Panc1 (cell line): ENCODE measurements at regions not wholly inside any gene's neighbourhood (a gene's known extent, or its start where the extent isn't known, plus 50 kb on each side); places are given as distances from the start of the nearest gene placed in this dataset.

Source experiments
- ATAC-seq: fragments of 200-7000 bp; cut with Tn5 transposase; 2 replicates; pipeline ENCODE4 v1.9.1; 2020; ENCODE audit warnings: mild to moderate bottlenecking, moderate library complexity
- BruUV-seq: library from RNA; stranded (reverse); fragments of 400-500 nt; replicated peaks from 2 replicates; lab custom pipeline; 2021; lab: Mats Ljungman, UMichigan
- CTCF ChIA-PET: fragments of 300-600 bp; sonication (Branson Sonifier 250); formaldehyde crosslinking; loops from one replicate; lab custom pipeline; 2022; ENCODE audit warnings: antibody characterized with exemption; lab: Charles Lee
- POLR2A ChIA-PET: fragments of 300-600 bp; sonication (Branson Sonifier 250); formaldehyde crosslinking; loops from one replicate; lab custom pipeline; 2022; ENCODE audit warnings: antibody characterized with exemption; lab: Charles Lee
- DNase-seq: peaks from one replicate; pipeline ENCODE4 v3.0.0-alpha.2; 2010; ENCODE audit warnings: low read depth, low spot score
- H3K27ac ChIP-seq: 2 replicates; pipeline ENCODE4 v1.5.1; 2011; ENCODE audit warnings: mild to moderate bottlenecking, low read length, inconsistent platforms
- H3K27me3 ChIP-seq: fragments of 200-500 bp; sonication (Bioruptor generic); 2 replicates; pipeline ENCODE4 v1.6.0; 2014; ENCODE audit warnings: low read length, inconsistent platforms; ENCODE audit not compliant: control insufficient read depth, insufficient read depth
- H3K36me3 ChIP-seq: fragments of 200-500 bp; sonication (Bioruptor generic); 2 replicates; pipeline ENCODE4 v1.5.1; 2014; ENCODE audit warnings: inconsistent platforms, mild to moderate bottlenecking, low read length, moderate library complexity; ENCODE audit not compliant: control insufficient read depth, insufficient read depth
- H3K4me1 ChIP-seq: 2 replicates; pipeline ENCODE4 v1.5.1; 2011; ENCODE audit warnings: inconsistent platforms, mild to moderate bottlenecking, low read length, moderate library complexity; ENCODE audit not compliant: control insufficient read depth, insufficient read depth
- H3K4me3 ChIP-seq, 2 experiments: 2 replicates each; pipeline ENCODE4 v1.5.1; 2011 to 2012; ENCODE audit warnings: low read depth in 2 of 2, low read length in 2 of 2, mild to moderate bottlenecking in 2 of 2, inconsistent platforms in 1 of 2, moderate library complexity in 1 of 2
- H3K9me3 ChIP-seq: fragments of 200-500 bp; sonication (Bioruptor generic); 2 replicates; pipeline ENCODE4 v1.5.1; 2014; ENCODE audit warnings: low read depth, mild to moderate bottlenecking, inconsistent platforms, low read length, moderate library complexity; ENCODE audit not compliant: control insufficient read depth, insufficient read depth
- CTCF ChIP-seq: fragments of 450-650 bp; IDR thresholded peaks from 2 replicates; pipeline ENCODE4 v1.5.1; 2017; ENCODE audit warnings: mild to moderate bottlenecking
- POLR2AphosphoS5 ChIP-seq: IDR thresholded peaks from 2 replicates; pipeline ENCODE4 v1.6.1; 2012; ENCODE audit warnings: mild to moderate bottlenecking, low read depth, low read length, moderate library complexity
- SIN3A ChIP-seq: IDR thresholded peaks from 2 replicates; pipeline ENCODE4 v1.6.1; 2012; ENCODE audit warnings: low read depth, mild to moderate bottlenecking, low read length, moderate library complexity, borderline replicate concordance; ENCODE audit not compliant: insufficient read depth
- TCF7L2 ChIP-seq: IDR thresholded peaks from 2 replicates; pipeline ENCODE4 v1.6.1; 2011; ENCODE audit warnings: mild to moderate bottlenecking, low read depth, low read length, inconsistent platforms
- in situ Hi-C: cut with HindIII; loops from 2 replicates; pipeline ENCODE4 v1.10.0; 2016; ENCODE audit warnings: low sequenced_read_pairs, low pct_unique_long_range_greater_than_20kb
- intact Hi-C: fragments of 100-400 bp; cut with micrococcal nuclease; formaldehyde crosslinking; loops from one replicate; pipeline ENCODE4 v1.10.0; 2022; ENCODE audit not compliant: unreplicated experiment
- TF ChIP-seq, protein P1 (sequence below), 2 experiments: IDR thresholded peaks; 2 replicates each; pipeline ENCODE4 v1.6.1; 2011 to 2012; ENCODE audit warnings: low read depth in 2 of 2, control low read depth in 1 of 2, low read length in 1 of 2, mild to moderate bottlenecking in 1 of 2, moderate library complexity in 1 of 2; ENCODE audit not compliant: insufficient read depth in 1 of 2

GRCh38 chr1:229953736-229954326 is 113.2 kb upstream of the GALNT2 start:
- no peaks in the 10 kb centered on the region for H3K9me3 ChIP-seq
- intact Hi-C loops: no loop called here
- ChIA-PET CTCF (no interaction called here), POLR2A (no interaction called here)
- no peak overlapping the region for H3K27ac ChIP-seq
- BruUV-seq: no TSS peak
- H3K4me3 ChIP-seq: no peak overlapping the region
- in situ Hi-C loops: no loop called here
- H3K4me1 ChIP-seq: no peaks in the 10 kb centered on the region
- TF ChIP-seq SIN3A (no peak), CTCF (no peak), TCF7L2 (no peak), POLR2AphosphoS5 (no peak)
- TF ChIP-seq, protein P1, sequence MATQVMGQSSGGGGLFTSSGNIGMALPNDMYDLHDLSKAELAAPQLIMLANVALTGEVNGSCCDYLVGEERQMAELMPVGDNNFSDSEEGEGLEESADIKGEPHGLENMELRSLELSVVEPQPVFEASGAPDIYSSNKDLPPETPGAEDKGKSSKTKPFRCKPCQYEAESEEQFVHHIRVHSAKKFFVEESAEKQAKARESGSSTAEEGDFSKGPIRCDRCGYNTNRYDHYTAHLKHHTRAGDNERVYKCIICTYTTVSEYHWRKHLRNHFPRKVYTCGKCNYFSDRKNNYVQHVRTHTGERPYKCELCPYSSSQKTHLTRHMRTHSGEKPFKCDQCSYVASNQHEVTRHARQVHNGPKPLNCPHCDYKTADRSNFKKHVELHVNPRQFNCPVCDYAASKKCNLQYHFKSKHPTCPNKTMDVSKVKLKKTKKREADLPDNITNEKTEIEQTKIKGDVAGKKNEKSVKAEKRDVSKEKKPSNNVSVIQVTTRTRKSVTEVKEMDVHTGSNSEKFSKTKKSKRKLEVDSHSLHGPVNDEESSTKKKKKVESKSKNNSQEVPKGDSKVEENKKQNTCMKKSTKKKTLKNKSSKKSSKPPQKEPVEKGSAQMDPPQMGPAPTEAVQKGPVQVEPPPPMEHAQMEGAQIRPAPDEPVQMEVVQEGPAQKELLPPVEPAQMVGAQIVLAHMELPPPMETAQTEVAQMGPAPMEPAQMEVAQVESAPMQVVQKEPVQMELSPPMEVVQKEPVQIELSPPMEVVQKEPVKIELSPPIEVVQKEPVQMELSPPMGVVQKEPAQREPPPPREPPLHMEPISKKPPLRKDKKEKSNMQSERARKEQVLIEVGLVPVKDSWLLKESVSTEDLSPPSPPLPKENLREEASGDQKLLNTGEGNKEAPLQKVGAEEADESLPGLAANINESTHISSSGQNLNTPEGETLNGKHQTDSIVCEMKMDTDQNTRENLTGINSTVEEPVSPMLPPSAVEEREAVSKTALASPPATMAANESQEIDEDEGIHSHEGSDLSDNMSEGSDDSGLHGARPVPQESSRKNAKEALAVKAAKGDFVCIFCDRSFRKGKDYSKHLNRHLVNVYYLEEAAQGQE (IDR thresholded peaks at IDR 0.05; ENCODE audit: insufficient read depth in 1 of 2, low read depth in 2 of 2, low read length in 1 of 2): no peak
- no peak for ATAC-seq
- H3K36me3 ChIP-seq: no peaks in the 10 kb centered on the region
- DNase-seq: no peak
- 0 out of 2 replicates have a peak, but pooled peaks cover 2% of the 10 kb centered on the region for H3K27me3 ChIP-seq

- Histone ChIP-seq H3K9me3 (peaks cover 4% of the 10 kb centered on the region; the same call in 1 of the 2 replicates), H3K27ac (no peak overlapping the region), H3K4me1 (no peaks in the 10 kb centered on the region), H3K36me3 (no peaks in the 10 kb centered on the region; the same call in 1 of the 2 replicates), H3K4me3 (no peak overlapping the region), H3K27me3 (peaks cover 7% of the 10 kb centered on the region; the same call in 1 of the 2 replicates)
- CTCF ChIA-PET: no interaction called here
- DNase-seq: no peak
- TF ChIP-seq TCF7L2 (no peak), POLR2AphosphoS5 (no peak), CTCF (no peak), SIN3A (no peak)
- TF ChIP-seq, protein P1 (IDR thresholded peaks at IDR 0.05; ENCODE audit: insufficient read depth in 1 of 2, low read depth in 2 of 2, low read length in 1 of 2): no peak
- no TSS peak for BruUV-seq
- intact Hi-C loops (no loop called here), in situ Hi-C loops (no loop called here)
- ATAC-seq: no peak
- POLR2A ChIA-PET: interaction anchor here (0.6 kb wide), 1 partner anchor 142 kb away, joined by 3 read pairs; no protein-coding TSS in a partner anchor
Observed at GRCh38 chr1:229964281-229964680, 102.8 kb upstream of the GALNT2 start.
